ENCODE measurements at regions not wholly inside any gene's neighbourhood (a gene's known extent, or its start where the extent isn't known, plus 50 kb on each side); places are given as distances from the start of the nearest gene placed in this dataset.

DNA sequence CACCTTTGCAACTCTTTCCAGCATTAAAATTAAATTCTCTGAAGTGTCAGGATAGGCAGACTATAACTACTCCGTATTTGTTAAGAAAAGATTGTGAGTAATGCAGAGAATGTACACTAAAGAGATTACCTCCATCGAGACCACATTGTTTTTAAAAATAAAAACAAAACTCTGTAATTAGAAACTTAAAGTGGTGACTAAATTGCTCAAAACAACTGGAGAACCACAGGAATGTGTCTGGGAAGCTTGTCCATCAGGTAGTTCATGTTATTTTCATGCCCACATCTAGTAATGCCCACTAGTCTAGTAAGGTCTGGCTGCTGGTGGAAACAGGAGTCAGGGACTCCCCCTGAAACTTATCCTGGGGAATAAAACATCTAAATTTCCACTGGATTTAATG is 103.0 kb upstream of the FOXQ1 start:
- Histone ChIP-seq H3K4me1 (ENCODE audit: insufficient read depth) (no peaks in the 10 kb centered on the region), H3K79me2 (no peaks in the 10 kb centered on the region), H3K4me3 (no peak overlapping the region), H3K9me3 (ENCODE audit: low read depth) (no peaks in the 10 kb centered on the region), H3K36me3 (replicated peaks; ENCODE audit: insufficient read depth, low read depth) (no peaks in the 10 kb centered on the region), H2AFZ (no peak overlapping the region), H3K9me2 (replicated peaks; ENCODE audit: insufficient read depth) (no peaks in the 10 kb centered on the region), H3K27me3 (no peaks in the 10 kb centered on the region), H4K20me1 (ENCODE audit: insufficient read depth, poor library complexity, severe bottlenecking) (no peaks in the 10 kb centered on the region), H3K27ac (no peak overlapping the region), H3K4me2 (no peak overlapping the region)
- TF ChIP-seq EZH2phosphoT487 (IDR thresholded peaks at IDR 0.05; ENCODE audit: low read depth, severe bottlenecking, unreplicated experiment), result no peak
- TF ChIP-seq, protein P1, sequence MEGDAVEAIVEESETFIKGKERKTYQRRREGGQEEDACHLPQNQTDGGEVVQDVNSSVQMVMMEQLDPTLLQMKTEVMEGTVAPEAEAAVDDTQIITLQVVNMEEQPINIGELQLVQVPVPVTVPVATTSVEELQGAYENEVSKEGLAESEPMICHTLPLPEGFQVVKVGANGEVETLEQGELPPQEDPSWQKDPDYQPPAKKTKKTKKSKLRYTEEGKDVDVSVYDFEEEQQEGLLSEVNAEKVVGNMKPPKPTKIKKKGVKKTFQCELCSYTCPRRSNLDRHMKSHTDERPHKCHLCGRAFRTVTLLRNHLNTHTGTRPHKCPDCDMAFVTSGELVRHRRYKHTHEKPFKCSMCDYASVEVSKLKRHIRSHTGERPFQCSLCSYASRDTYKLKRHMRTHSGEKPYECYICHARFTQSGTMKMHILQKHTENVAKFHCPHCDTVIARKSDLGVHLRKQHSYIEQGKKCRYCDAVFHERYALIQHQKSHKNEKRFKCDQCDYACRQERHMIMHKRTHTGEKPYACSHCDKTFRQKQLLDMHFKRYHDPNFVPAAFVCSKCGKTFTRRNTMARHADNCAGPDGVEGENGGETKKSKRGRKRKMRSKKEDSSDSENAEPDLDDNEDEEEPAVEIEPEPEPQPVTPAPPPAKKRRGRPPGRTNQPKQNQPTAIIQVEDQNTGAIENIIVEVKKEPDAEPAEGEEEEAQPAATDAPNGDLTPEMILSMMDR (IDR thresholded peaks at IDR 0.05; ENCODE audit: poor library complexity), result no peak
- TF ChIP-seq EZH2 (IDR thresholded peaks at IDR 0.05; ENCODE audit: borderline replicate concordance), result no peak
- no peak for DNase-seq (ENCODE audit: low spot score)
- 59% methylated on average over 2 of the region's 2 CpGs for WGBS (ENCODE audit: low lambda C conversion rate, missing lambda C conversion rate)

DNA sequence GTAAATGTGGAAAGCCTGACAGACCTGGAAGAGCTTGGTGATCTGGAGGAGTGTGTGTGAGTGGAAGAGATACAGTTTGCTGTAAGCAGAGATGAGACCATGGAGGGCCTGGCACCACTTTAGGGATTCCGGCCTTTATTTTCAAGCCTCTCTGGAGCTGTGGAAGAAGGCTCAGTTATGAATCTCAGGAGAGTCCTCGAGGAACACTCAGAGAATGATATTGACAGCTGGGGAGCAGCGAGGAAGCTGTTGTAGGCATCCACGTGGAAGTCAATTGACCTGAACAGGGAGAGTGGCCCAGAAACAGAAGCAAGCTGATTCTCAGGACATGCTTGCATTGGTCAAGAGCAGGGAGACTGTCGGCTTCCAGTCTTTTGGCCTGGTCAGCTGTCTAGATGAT is 108.4 kb upstream of the FOXQ1 start:
- no peak for DNase-seq (ENCODE audit: low spot score)
- Histone ChIP-seq H3K4me2 (no peak overlapping the region), H2AFZ (no peak overlapping the region), H3K27me3 (no peaks in the 10 kb centered on the region), H4K20me1 (ENCODE audit: insufficient read depth, poor library complexity, severe bottlenecking) (no peaks in the 10 kb centered on the region), H3K4me1 (ENCODE audit: insufficient read depth) (peaks cover 9% of the 10 kb centered on the region), H3K4me3 (no peak overlapping the region), H3K79me2 (no peaks in the 10 kb centered on the region), H3K9me3 (ENCODE audit: low read depth) (no peaks in the 10 kb centered on the region), H3K9me2 (replicated peaks; ENCODE audit: insufficient read depth) (no peaks in the 10 kb centered on the region), H3K27ac (no peak overlapping the region), H3K36me3 (replicated peaks; ENCODE audit: insufficient read depth, low read depth) (no peaks in the 10 kb centered on the region)
- no peak for TF ChIP-seq EZH2 (IDR thresholded peaks at IDR 0.05; ENCODE audit: borderline replicate concordance)
- TF ChIP-seq EZH2phosphoT487 (IDR thresholded peaks at IDR 0.05; ENCODE audit: low read depth, severe bottlenecking, unreplicated experiment), result no peak
- TF ChIP-seq, protein P1 (IDR thresholded peaks at IDR 0.05; ENCODE audit: poor library complexity), result no peak
- WGBS (ENCODE audit: low lambda C conversion rate, missing lambda C conversion rate), result 93% methylated on average over 5 of the region's 5 CpGs

DNA sequence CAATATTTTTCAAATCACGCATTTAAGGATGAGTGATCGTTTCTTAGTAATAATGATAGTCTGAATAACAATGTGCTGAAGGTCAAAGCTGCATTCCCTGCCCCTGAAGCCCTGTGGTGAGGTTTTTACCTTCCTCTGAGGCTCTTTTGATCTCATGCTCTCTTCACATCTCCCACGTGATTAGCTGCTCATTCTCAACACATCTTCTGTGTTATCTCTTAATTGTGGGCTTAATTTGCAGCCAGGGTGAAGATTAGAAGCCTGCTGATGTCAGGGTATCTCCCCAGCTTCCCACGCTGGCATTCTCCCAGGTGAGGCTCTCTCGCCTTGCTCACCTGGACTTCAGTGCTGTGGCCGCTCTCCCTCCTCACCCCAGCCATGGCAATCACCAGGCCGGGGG is 109.7 kb upstream of the FOXQ1 start:
- WGBS (ENCODE audit: low lambda C conversion rate, missing lambda C conversion rate), result 79% methylated on average over 7 of the region's 7 CpGs
- H3K4me1 ChIP-seq (ENCODE audit: insufficient read depth), result peaks cover 9% of the 10 kb centered on the region
- no peaks in the 10 kb centered on the region for H3K9me2 ChIP-seq (replicated peaks; ENCODE audit: insufficient read depth)
- no peak for TF ChIP-seq EZH2 (IDR thresholded peaks at IDR 0.05; ENCODE audit: borderline replicate concordance)
- TF ChIP-seq, protein P1 (IDR thresholded peaks at IDR 0.05; ENCODE audit: poor library complexity), result no peak
- TF ChIP-seq EZH2phosphoT487 (IDR thresholded peaks at IDR 0.05; ENCODE audit: low read depth, severe bottlenecking, unreplicated experiment), result no peak
- no peaks in the 10 kb centered on the region for H3K79me2 ChIP-seq
- H4K20me1 ChIP-seq (ENCODE audit: insufficient read depth, poor library complexity, severe bottlenecking), result no peaks in the 10 kb centered on the region
- H3K4me2 ChIP-seq, result no peak overlapping the region
- no peak for DNase-seq (ENCODE audit: low spot score)
- no peaks in the 10 kb centered on the region for H3K36me3 ChIP-seq (replicated peaks; ENCODE audit: insufficient read depth, low read depth)
- no peak overlapping the region for H3K4me3 ChIP-seq
- H3K27me3 ChIP-seq, result no peaks in the 10 kb centered on the region
- H2AFZ ChIP-seq, result no peak overlapping the region
- H3K9me3 ChIP-seq (ENCODE audit: low read depth), result no peaks in the 10 kb centered on the region
- no peak overlapping the region for H3K27ac ChIP-seq

Data from hepatocyte (in vitro differentiated cells).